ENCODE measurements at regions not wholly inside any gene's neighbourhood (a gene's known extent, or its start where the extent isn't known, plus 50 kb on each side); places are given as distances from the start of the nearest gene placed in this dataset.

DNA sequence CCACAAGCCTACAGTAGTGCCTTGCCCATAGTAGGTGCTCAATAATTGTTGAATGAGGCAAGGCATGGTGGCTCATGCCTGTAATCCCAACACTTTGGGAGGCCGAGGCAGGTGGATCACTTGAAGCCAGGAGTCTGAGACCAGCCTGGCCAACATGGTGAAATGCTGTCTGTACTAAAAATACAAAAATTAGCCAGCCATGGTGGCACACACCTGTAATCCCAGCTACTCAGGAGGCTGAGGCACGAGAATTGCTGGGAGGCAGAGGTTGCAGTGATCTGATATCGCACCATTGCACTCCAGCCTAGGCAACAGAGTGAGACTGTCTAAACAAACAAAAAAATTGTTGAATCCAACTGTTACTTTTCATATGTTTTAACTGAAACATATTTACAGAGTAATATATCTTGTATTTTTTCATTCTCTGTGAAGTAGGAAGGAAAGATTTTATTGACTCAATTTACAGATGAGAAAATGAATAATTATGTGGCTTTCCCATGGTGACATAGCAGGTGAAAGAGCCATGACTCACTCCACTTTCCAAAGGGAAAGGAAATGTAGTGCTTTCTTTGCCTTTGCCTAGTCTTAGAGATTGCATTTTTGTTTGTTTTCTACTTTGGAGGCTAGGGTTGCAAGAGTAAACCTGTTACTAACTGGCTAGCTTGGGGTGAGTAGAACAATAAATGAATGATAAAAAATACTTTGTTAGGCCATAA, 95.4 kb upstream of the SLC38A4 start:
- Mint-ChIP-seq H3K36me3 (ENCODE audit: unreplicated experiment) (no peaks in the 10 kb centered on the region), H3K9me3 (ENCODE audit: unreplicated experiment) (no peaks in the 10 kb centered on the region), H3K4me1 (ENCODE audit: low read depth, unreplicated experiment) (no peaks in the 10 kb centered on the region), H3K27me3 (ENCODE audit: unreplicated experiment) (peaks cover 2% of the 10 kb centered on the region), H3K4me3 (ENCODE audit: unreplicated experiment) (no peak overlapping the region), H3K27ac (ENCODE audit: unreplicated experiment) (no peak overlapping the region)
- TF ChIP-seq CTCF (IDR thresholded peaks at IDR 0.05; ENCODE audit: partially characterized antibody, unreplicated experiment): no peak
- no peak for DNase-seq

GRCh38 chr12:46921764-46922133, 96.0 kb upstream of the SLC38A4 start:
- Mint-ChIP-seq H3K27ac (ENCODE audit: unreplicated experiment) (no peak overlapping the region), H3K36me3 (ENCODE audit: unreplicated experiment) (no peaks in the 10 kb centered on the region), H3K27me3 (ENCODE audit: unreplicated experiment) (peaks cover under 1% of the 10 kb centered on the region), H3K9me3 (ENCODE audit: unreplicated experiment) (no peaks in the 10 kb centered on the region), H3K4me3 (ENCODE audit: unreplicated experiment) (no peak overlapping the region), H3K4me1 (ENCODE audit: low read depth, unreplicated experiment) (no peaks in the 10 kb centered on the region)
- TF ChIP-seq CTCF (IDR thresholded peaks at IDR 0.05; ENCODE audit: partially characterized antibody, unreplicated experiment): no peak
- no peak for DNase-seq

- H3K27ac Mint-ChIP-seq (ENCODE audit: unreplicated experiment): no peak overlapping the region
- H3K9me3 Mint-ChIP-seq (ENCODE audit: unreplicated experiment): no peaks in the 10 kb centered on the region
- H3K27me3 Mint-ChIP-seq (ENCODE audit: unreplicated experiment): no peaks in the 10 kb centered on the region
- no peaks in the 10 kb centered on the region for H3K36me3 Mint-ChIP-seq (ENCODE audit: unreplicated experiment)
- DNase-seq: no peak
- no peak for TF ChIP-seq CTCF (IDR thresholded peaks at IDR 0.05; ENCODE audit: partially characterized antibody, unreplicated experiment)
- H3K4me3 Mint-ChIP-seq (ENCODE audit: unreplicated experiment): no peak overlapping the region
- no peaks in the 10 kb centered on the region for H3K4me1 Mint-ChIP-seq (ENCODE audit: low read depth, unreplicated experiment)
Measured at GRCh38 chr12:46926526-46926925, 100.7 kb upstream of the SLC38A4 start.

GRCh38 chr12:46930101-46930500, 104.3 kb upstream of the SLC38A4 start:
- no peaks in the 10 kb centered on the region for H3K9me3 Mint-ChIP-seq (ENCODE audit: unreplicated experiment)
- H3K4me1 Mint-ChIP-seq (ENCODE audit: low read depth, unreplicated experiment): no peaks in the 10 kb centered on the region
- H3K4me3 Mint-ChIP-seq (ENCODE audit: unreplicated experiment): no peak overlapping the region
- no peaks in the 10 kb centered on the region for H3K27me3 Mint-ChIP-seq (ENCODE audit: unreplicated experiment)
- H3K36me3 Mint-ChIP-seq (ENCODE audit: unreplicated experiment): no peaks in the 10 kb centered on the region
- no peak overlapping the region for H3K27ac Mint-ChIP-seq (ENCODE audit: unreplicated experiment)
- DNase-seq: no peak
- no peak for TF ChIP-seq CTCF (IDR thresholded peaks at IDR 0.05; ENCODE audit: partially characterized antibody, unreplicated experiment)

GRCh38 chr12:46933947-46934346, 108.2 kb upstream of the SLC38A4 start:
- Mint-ChIP-seq H3K27ac (ENCODE audit: unreplicated experiment) (no peak overlapping the region), H3K9me3 (ENCODE audit: unreplicated experiment) (no peaks in the 10 kb centered on the region)
- DNase-seq: no peak

More at GRCh38 chr12:46933947-46934346, 108.2 kb upstream of the SLC38A4 start:
- no peak for TF ChIP-seq CTCF (IDR thresholded peaks at IDR 0.05; ENCODE audit: partially characterized antibody, unreplicated experiment)
- no peaks in the 10 kb centered on the region for H3K27me3 Mint-ChIP-seq (ENCODE audit: unreplicated experiment)
- H3K4me3 Mint-ChIP-seq (ENCODE audit: unreplicated experiment): no peak overlapping the region
- H3K4me1 Mint-ChIP-seq (ENCODE audit: low read depth, unreplicated experiment): no peaks in the 10 kb centered on the region
- no peaks in the 10 kb centered on the region for H3K36me3 Mint-ChIP-seq (ENCODE audit: unreplicated experiment)

All from glutamatergic neuron (in vitro differentiated cells).